GM23248 (cell line): ENCODE measurements at regions not wholly inside any gene's neighbourhood (a gene's known extent, or its start where the extent isn't known, plus 50 kb on each side); places are given as distances from the start of the nearest gene placed in this dataset.

Experiments used
- EZH2 ChIP-seq: fragments of 200-600 bp; sonication (generic); IDR thresholded peaks from 2 replicates; pipeline ENCODE4 v1.6.1; 2018; ENCODE audit warnings: antibody characterized with exemption, mild to moderate bottlenecking; ENCODE audit not compliant: insufficient read depth, poor library complexity, severe bottlenecking
- EZH2phosphoT487 ChIP-seq: fragments of 200-600 bp; sonication (generic); IDR thresholded peaks from 2 replicates; pipeline ENCODE4 v1.6.1; 2018; ENCODE audit warnings: antibody characterized with exemption, moderate library complexity, mild to moderate bottlenecking, low read depth; ENCODE audit not compliant: insufficient read depth

- TF ChIP-seq EZH2 (no peak), EZH2phosphoT487 (no peak)
These were observed 248.4 kb downstream of the PRDM2 start for GRCh38 chr1:13948396-13948795.
